ENCODE measurements at regions not wholly inside any gene's neighbourhood (a gene's known extent, or its start where the extent isn't known, plus 50 kb on each side); places are given as distances from the start of the nearest gene placed in this dataset.

GRCh38 chr1:63710308-63710707 is 63.5 kb upstream of the ROR1 start:
- no peak for DNase-seq

DNA sequence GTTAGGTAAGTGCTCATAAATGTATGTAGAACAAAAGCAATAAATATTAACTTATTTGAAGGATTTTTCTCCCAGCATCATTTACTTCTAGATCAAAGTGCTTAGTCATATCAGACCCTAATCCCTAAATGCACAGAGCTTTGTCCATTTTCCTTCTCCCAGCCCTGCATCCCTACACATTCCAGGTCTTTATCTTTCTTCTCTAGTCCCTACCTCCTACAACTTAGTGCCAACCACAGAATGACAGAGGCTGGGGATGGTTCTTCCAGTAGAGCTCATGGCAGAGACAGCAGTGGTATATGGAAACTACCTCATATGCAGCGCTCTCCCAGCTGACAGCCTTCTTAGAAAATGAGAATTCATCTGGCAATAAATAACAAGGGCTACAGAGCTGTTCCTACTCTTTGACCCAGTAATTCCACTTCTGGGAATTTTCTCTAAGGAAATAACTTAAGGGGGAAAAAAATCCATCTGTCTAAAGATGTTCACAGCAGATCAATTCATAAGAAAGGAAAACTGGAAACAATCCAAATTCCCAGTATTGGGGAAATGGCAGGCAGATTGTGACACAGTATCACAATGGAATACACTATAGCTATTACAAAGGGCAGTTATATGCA is 62.9 kb upstream of the ROR1 start:
- DNase-seq, result no peak

DNA sequence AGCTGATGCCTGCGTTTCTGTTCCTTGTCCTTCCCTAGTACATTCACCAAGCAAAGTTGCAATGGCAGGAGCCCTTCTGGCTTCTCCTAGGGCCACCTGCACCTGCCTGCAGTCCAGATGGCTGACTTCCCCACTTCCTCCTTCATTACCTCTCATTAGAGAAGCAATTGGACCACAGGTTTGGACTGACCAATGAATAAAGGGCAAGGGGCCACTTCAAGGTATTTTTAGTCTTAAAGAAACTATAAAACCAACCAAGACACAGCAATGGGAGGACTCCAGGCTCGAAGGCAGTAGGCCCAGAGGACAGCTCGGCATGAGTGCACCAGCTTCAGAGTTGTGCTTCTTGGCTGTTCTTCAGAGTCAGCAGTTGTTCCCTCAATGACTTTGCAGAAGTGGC is 60.8 kb upstream of the ROR1 start:
- no peak for DNase-seq

GRCh38 chr1:63713627-63714481 is 60.0 kb upstream of the ROR1 start:
- DNase-seq, result no peak

- no peak for DNase-seq
Observed at GRCh38 chr1:63714482-63714760, 59.4 kb upstream of the ROR1 start.

DNA sequence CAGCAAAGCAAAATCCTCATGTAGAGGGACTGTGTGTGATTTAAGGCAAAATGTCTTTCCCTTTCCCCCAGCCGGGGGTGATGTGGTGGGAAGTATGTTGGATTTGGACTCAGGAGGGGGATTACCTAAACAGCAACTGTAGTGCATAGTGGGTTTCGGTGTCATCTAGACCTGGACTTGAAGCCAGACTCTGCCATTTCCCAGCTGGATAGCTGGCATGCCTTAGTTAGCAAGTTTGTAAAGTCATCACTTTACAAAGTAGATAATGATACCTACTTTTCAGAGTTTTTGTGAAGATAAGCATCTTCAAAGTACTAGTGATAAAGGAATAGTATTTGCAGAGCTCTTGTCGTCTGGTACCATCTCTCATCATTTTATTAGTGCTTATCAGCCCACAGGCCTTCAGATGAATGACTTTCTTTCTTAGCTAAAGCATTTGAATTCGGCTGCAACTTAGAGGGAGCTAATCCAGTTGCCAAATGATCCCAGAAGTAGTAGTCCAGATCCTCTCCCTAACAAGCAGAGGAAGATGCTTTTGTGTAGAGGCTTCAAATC is 56.2 kb upstream of the ROR1 start:
- no peak for DNase-seq

DNA sequence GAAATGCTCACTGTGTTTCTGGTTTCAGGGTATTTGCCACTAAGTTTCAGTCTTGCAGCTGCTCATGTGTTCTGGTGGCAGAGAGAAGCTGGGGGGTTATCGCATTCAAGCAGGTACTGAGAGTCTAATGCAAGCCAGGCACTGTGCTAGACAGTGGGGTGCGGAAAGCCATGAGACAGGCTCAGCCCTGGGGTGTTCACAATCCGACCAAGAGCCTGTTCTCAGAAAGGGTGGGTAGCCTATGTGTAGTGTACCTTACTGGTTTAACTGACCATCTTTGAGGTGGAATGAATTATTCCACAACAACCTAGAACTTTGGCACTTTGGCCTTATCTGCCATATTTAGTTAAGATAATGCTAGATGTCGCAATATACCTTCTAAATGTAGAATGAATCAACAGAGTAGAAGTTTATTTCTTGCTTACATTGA is 55.3 kb upstream of the ROR1 start:
- DNase-seq, result no peak

DNA sequence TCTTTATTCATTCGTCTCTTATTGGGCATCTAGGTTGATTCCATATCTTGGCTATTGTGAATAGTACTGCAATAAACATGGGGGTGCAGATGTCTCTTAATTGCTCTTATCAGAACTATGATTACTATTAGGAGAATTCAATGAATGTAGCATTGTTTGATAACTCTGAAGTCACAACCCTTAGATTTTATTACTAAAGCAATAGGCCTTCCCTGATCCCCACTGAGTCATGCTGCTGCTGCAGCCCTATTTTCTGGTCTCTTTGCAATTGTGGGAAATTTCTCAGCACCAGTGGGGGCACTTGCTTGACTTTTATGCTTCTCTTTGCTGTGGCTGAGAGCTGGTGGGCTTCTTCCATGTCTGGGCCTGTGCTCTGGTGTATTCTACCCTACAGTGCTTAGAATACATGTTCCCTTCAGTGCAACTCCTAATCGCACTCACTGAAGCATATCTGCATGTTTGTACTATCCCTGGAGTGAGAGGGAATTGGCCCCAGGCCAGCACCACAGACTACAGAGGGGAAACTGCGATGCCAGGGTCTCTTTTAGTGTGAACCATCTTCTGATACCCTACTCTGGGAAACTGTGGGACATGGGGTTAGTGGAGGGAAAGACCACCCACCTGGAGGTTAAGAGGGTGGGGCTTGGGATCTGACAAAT is 52.2 kb upstream of the ROR1 start:
- DNase-seq, result peak; percentile 0 to 29 (median 3)

- no peak for DNase-seq
Observed at GRCh38 chr1:63723602-63724001, 50.2 kb upstream of the ROR1 start.

Measured in NCI-H1417 (cell line).